HG03097 (cell line): ENCODE measurements at regions not wholly inside any gene's neighbourhood (a gene's known extent, or its start where the extent isn't known, plus 50 kb on each side); places are given as distances from the start of the nearest gene placed in this dataset.

Experiments
- ATAC-seq: cut with Tn5 transposase; IDR thresholded peaks from one replicate; pipeline ENCODE4 v1.9.1; 2021; ENCODE audit not compliant: unreplicated experiment, low FRiP score

DNA sequence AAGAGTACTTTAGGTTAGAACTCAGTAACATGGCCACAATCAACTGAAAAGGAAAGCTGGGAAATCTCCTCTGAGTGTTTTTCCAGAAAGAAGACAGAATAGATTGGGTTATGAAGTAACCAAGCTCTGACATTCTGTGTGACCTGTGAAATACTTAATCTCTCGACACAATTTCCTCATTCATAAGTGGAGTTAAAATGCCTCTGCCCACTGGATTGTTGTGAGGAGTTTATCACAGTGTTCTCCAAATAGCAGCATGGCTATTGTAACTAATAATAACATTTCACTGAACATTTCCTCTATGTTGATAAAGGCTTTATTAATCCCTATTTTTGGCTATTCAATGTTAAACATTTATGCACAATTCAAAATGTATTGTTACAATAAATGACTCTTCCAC lies 311.0 kb downstream of the GABRB2 start:
- ATAC-seq, result no peak

DNA sequence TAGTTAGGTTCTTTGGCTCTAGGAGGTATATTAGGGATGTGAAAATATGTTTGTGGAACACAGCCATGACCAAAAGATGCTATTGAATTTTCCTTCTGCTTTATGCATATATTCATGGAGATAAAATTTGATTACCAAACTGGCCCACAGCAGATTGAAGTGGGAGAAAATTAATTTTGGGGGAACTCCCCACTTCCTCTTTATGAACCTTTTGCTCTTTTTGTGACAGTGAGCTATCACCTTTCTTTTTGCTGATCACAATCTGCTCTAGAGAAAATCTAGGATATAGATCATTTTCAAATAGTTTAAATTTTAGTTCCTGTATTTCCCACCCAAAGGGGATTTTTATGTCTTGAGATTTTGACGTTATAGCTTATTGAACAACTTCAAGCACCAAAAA lies 313.0 kb downstream of the GABRB2 start:
- ATAC-seq, result no peak

DNA sequence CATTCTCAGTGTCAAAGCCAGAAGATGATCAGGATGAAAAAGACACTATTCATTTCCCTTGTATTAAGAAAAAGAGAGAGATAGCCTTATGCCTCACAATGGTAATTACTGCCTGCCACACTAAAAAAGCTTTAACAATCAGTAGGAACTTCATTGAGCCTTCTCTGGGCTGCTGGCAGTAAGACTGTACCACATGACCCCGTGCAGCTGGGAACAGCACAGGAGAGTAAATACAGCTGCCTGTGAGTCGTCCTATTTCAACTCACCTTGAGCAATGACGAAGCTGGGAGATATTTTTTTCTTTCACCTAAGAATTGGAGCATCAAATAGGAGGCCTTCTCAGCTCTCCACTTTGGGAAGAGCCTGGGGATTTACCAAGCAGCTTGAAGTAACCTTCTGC lies 316.3 kb downstream of the GABRB2 start:
- ATAC-seq, result no peak

DNA sequence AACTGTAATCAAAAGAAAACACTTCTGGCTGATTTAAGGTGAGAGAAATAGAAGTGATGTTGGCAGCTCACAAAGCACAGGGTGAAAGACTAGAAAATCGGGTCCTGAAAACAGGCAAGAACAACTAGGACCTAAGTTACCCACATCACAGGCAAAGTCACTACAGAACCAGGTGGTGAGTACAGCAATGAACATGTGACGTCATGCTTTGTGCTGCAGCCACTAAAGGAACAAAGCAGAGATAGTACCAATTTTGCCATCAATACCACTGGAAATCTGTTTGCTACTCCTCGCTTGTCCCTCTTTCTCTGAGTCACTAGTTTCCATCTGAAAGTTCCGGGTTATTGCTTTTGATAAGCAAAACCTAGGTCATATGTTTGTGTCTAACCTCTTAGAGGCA lies 326.7 kb downstream of the GABRB2 start:
- ATAC-seq, result no peak

DNA sequence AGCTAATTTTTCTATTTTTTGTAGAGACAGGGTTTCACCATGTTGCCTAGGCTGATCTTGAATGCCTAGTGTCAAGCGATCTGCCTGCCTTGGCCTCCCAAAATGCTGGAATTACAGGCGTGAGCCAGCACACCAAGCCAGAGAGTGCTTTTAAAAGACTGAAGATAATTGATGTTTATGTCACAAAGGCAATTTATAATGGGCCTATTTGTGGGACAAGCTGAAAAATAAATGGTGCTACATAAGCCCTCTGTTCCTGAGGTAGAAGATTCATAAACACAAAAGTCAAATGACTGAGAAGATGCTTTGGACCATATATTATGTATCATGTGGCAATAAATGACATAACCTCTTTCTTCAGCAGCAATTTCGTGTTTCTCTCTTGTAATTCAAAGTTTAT lies 329.6 kb downstream of the GABRB2 start:
- ATAC-seq, result no peak

DNA sequence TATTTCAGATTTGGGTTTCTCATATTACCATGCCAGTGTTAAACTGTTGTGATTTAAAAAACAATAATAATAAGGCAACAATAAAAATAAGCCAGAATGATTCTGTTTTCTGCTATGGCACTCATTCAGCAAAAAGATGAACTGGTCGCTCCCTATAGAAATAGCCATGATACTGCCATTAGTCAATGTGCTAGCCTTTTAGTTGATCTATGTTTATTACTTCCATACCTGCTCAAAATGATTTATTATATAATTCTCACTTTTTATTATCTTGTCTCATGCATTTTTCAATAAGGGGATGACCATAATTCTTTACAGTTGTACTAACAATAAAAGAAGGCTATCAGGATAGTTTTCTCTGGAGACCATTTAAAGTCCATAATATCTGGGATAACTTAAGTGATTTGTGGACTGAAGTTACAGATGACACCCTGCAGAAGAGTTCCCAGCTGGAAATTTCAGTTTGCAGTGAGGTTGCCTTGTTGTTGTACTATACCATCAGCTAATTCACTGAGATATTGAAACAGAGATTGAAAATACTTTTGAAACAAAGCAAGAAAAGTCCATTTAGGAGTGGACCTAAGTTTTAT lies 334.3 kb downstream of the GABRB2 start:
- no peak for ATAC-seq

DNA sequence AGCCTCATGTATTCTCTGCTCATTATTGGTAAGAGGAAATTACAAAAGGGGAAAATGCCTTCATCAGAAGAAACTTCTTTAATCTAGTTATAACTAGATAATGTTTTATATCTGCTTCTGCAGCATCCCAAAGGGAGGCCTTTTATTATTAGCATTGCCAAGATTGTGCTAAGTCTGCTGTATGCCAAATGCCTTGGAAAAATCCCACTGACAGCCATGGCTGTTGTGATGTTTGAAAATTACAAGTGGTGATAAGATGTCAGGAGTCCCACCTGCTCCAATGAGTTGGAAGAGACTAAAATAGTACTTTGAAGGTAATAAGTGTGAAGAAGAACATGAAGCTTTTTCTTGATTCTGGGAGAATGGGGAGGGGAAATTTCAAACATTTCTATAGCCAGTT lies 345.0 kb downstream of the GABRB2 start:
- no peak for ATAC-seq

DNA sequence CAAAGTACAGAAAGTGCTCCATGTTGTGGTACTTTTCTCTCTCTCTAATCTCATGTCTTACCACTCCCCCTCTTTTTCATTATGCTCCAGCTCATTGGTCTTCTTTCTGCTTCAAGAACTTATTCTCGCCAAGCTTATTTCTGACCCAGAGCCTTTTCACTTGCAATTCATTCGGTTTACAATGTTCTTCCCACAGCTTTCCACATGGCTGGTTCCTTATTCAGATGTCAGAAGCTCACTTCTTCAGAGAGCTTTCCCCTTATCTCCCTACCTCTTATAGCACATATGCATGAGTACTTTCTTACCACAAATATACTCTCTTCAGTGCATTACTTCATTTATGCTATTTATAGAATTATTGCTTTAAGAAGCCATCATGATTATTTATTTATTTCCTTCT lies 338.8 kb upstream of the ATP10B start:
- no peak for ATAC-seq

DNA sequence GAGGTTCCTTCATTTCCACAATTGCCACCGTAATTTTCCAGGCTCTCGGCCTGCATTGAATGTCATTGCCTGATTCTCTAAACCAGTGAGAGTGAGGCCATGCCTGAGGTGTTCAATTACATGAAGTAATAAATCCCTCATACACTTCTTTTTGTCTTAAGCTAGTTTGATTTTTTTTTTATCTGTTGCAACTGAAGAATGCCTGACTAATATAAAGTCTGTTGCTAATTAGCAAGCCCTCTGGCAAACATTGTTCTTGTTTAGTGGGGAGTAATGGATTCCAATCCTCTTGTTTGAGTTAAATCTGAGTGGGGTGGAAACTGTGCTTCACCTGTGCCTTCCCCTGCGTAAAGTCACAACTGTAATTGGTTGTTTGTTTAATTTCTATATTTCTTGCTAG lies 338.1 kb upstream of the ATP10B start:
- ATAC-seq, result no peak

DNA sequence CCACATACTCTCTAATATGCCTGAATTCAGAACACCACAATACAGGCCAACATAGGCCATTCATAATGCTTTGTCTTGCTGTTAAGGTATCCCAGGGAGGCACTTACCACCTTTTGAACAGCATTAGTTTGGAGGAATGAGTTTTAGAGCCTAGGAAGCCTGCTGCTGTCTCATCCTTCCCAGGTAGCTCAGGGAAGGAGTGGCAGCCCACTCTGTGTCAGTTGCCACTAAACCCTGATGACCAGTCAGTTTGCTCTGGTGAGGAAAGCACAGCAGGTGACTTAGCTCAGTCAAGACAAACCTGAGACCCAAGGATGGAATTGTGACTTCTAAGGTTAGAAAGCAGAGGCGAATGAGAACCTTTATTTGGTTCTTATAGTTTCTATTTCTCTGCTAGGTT lies 337.4 kb upstream of the ATP10B start:
- no peak for ATAC-seq

DNA sequence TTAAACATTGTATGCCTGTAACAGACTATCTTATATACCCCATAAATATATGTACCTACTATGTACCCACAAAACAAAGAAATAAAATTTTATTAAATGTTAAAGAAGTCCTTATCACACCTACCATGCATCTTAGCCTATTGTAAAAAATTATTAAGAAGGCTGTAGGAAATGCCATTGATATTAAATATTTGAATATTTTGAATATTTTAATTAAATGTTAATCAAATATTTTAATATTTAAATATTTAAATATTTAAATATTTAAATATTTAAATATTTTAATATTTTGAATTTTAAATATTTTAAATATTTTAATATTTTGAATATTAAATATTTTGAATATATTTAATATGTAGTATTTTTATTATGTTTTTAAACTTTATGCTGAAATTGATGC lies 331.5 kb upstream of the ATP10B start:
- ATAC-seq, result no peak

DNA sequence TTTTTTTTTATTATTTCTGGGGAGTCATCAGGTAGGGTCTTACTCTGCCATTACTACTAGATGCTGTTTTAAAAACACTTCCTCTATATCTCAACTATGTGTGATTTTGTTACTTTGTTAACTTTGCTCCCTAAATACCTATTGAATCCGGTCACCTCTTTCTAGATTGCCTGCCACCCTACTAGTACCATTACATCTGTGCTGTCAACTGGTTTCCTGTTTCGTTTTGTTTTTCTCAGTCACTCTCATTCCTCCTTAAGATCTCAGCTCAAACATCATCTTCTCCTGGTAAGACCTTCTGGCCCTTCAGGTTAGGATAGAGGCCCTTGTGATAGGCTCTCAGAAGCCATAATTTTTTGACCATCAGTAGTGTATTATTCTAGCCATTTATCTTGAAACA lies 324.2 kb upstream of the ATP10B start:
- no peak for ATAC-seq

DNA sequence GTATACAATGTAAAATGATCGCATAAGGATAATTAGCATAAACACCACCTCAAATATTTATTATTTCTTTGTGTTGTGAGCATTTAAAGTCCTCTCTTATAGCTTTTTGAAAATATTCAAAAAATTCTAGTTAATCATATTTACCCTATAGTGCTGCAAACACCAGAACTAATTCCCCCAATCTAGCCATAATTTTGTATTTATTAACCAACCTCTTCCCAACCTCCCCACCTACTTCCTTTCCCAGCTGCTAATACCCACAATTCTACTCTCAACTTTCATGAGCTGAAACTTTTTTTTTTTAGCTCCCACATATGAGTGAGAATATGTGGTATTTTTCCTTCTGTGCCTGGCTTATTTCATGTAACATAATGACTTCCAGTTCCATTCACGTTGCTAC lies 317.8 kb upstream of the ATP10B start:
- no peak for ATAC-seq

DNA sequence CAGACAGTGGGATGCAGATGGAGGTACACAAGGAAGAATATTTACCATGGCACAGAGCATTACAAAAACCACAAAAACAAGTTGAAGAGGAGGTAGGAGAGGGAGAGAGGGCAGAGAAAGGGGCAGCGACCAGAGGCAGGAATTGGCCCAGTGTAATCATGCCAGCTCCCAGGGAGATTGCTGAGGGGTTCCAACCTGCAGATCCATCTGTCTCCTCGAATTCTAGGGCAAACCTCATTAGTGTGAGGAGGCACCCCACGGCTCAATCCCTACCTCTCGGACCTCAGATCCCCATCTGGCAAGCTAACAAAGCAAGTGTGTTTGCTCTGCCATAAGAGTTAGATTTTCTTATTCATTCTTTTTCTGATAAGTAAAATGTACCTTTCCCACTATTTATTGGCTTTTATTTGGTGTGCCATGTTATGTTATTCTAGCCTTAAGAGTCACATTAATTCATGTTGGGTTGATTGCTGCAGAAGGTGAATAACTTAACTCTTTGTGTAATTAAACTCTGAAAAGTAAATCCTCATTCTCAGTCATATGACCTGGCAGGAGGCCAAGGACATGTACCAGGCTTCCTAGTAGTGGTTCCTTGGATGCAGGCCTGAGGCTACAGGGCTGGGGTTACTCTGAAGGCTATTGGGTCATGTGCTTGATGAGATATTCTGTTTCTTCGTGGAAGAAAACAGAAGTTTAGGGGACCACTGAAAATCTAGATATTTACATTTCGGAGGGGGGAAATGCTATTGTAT lies 315.2 kb upstream of the ATP10B start:
- ATAC-seq, result no peak

DNA sequence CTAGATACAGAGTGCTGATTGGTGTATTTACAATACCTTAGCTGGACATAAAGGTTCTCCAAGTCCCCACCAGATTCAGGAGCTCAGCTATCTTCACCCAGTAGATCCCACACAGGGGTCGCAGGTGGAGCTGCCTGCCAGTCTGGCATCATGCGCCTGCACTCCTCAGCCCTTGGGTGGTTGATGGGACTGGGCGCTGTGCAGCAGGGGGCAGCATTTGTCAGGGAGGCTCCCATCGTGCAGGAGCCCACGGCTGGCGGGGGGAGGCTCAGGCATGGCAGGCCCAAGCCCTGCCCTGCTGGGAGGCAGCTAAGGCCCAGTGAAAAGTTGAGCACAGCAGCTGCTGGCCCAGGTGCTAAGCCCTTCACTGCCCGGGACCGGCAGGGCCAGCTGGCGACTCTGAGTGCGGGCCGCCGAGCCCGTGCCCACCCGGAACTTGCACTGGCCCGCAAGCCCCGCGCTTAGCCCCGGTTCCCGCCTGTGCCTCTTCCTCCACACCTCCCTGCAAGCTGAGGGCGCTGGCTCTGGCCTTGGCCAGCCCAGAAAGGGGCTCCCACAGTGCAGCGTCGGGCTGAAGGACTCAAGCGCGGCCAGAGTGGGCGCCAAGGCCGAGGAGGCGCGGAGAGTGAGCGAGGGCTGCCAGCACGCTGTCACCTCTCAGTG lies 314.1 kb upstream of the ATP10B start:
- ATAC-seq, result no peak

DNA sequence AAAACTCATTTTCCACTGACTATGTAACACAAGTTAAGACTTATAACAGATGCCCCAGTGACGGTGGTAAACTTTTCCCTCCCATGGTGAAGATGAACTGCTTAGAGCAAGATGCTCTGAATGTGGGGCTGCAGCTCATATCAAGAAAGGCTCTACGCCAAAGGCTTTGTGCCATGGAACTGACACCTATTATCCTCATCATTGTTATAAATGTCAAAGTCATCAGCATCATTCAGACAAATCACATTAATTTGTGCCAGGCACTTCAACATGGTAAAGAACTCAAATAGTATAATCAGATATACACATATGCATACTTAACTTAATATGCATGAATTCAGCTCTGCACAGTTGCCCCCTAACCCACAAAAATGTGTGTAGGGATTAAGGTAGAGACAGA lies 305.9 kb upstream of the ATP10B start:
- no peak for ATAC-seq

DNA sequence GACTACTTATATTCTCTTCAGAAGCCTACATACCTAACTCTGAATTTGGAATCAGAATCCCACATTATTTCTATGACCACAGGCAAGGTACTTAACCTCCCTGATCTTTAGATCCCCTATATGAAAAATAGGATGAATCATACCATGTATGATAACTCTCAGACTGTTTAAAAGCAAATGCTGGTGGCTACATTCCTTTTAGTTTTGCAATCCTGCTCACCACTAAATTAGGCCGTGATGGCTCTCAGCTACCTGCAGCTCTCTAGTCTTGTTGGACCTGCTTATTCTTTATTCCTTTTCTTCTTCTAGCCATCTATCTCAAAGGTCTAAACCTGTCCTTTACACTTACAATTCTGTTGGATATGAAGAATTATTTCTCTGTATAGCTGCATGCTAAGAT lies 303.4 kb upstream of the ATP10B start:
- ATAC-seq, result no peak

DNA sequence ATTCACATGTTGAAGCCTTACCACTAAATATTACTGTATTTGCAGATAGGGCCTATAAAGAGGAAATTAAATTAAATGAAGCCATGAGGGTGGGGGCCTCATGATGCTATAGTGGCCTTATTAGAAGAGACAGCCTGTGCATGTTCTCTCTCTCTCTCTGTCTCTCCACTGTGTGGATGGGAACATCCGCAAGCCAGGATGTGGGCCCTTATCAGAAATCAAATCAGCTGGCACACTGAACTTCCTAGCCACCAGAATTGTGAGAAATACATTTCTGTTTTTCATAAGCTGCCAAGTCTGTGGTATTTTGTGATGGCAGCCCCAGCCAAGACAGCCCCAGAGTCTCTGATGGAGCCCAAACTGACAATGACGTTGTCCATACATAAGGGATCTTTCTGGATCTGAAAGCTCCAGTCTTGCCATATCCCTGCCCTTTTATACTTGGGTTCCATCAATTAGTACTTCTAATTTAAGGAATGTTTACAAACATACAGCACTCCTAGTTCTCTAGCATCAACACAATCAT lies 300.5 kb upstream of the ATP10B start:
- no peak for ATAC-seq

DNA sequence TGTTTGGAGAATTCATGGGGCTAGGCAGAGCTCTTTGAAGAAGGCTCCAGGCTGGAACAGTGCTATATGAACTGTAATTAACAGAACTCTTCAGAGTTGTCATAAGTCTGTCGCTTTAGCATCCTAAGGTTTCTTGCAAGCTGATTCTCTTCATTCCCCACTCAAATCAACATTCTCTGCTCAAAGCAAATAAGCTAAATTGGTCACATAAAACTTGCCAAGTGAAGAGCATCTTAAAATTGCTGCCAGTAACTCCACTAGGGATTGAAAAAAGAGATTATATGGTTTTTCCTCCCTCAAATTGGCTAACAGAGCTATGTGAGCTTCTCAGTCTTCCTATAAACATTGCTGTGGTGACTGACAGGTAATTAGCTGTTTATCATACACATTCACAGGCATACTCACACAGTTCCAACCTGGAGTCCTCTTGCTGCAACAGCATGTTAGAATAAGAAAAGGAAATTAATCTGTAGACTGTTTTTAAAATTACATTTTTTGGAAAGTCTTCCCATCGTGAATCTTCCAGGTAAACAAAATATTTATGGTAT lies 298.5 kb upstream of the ATP10B start:
- no peak for ATAC-seq

DNA sequence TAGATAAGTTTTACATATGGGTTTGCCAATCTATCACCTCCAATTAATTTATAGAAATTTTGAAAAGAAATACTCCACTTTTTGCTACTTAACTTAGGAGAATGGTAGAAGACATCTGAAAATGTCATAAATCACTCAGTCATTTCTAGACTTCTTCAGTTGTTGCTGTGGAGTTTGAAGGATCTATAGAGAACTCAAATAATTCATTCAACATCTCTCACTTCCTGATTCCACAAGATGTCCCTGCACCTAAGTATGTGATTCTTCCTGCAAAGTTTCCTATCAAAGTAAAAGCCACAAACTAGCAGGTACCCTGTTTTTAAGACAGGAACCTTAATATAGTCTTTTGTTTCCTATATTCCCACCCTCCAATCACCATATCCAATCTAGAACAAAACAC lies 297.1 kb upstream of the ATP10B start:
- ATAC-seq, result no peak

DNA sequence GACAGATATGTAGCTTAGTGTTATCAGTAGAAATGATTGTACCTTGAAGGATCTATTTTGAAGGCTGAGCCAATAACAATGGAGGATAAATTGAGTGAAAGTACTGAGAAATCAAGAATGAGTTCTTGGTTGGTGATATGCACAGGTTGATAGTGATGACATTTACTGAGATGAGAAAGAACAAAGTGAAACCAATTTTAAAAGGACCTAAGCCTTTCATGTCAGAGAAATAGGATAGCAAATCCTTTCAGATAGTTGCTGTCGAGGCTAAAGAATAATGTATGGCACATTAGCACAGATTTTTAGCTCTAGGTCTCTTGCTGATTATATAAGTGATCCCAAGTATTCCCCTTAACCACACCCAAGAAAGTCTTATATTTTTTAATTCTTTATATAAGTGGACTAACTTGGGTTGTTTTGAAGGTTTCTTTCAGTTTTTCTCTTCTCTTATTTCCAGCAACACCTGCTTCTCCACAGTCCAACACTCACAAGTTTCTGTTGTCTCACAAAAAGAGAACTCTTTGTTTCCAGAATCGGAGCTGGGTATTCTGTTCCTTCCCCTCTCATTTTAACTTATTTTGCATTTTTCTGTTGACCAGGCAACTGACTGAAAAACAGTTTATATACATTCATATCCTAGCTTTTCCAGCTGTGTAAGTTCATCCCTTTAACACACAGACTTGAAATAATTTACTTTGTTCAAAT lies 286.9 kb upstream of the ATP10B start:
- no peak for ATAC-seq
